HG03280 (cell line): ENCODE measurements at regions not wholly inside any gene's neighbourhood (a gene's known extent, or its start where the extent isn't known, plus 50 kb on each side); places are given as distances from the start of the nearest gene placed in this dataset.
"Not testable (repeated sequence)": the region's sequence is repeated elsewhere in the genome, so short reads cannot be mapped to it uniquely, and the experiment has no call there.

ENCODE experiments used
- ATAC-seq: cut with Tn5 transposase; IDR thresholded peaks from one replicate; pipeline ENCODE4 v1.9.1; 2021; ENCODE audit warnings: mild to moderate bottlenecking, moderate library complexity; ENCODE audit not compliant: unreplicated experiment

- no peak for ATAC-seq
Observed at GRCh38 chr3:159672728-159673688, 315.6 kb upstream of the IL12A start.

- no peak for ATAC-seq
Observed at GRCh38 chr3:159674583-159674982, 314.1 kb upstream of the IL12A start.

- ATAC-seq, result no peak
Observed at GRCh38 chr3:159675285-159675684, 313.4 kb upstream of the IL12A start.

GRCh38 chr3:159679900-159680299, 308.7 kb upstream of the IL12A start:
- ATAC-seq, result no peak

GRCh38 chr3:159681717-159682116, 306.9 kb upstream of the IL12A start:
- not testable (repeated sequence) for ATAC-seq

GRCh38 chr3:159685801-159686200, 302.8 kb upstream of the IL12A start:
- no peak for ATAC-seq

- no peak for ATAC-seq
Observed at GRCh38 chr3:159693226-159693625, 295.4 kb upstream of the IL12A start.

GRCh38 chr3:159711560-159712333, 276.9 kb upstream of the IL12A start:
- ATAC-seq, result no peak

- no peak for ATAC-seq
Observed at GRCh38 chr3:159721324-159721723, 267.3 kb upstream of the IL12A start.

- no peak for ATAC-seq
Observed at GRCh38 chr3:159723295-159723694, 265.3 kb upstream of the IL12A start.

- ATAC-seq, result no peak
Observed at GRCh38 chr3:159724627-159725026, 264.0 kb upstream of the IL12A start.

- ATAC-seq, result no peak
Observed at GRCh38 chr3:159726231-159726964, 262.2 kb upstream of the IL12A start.

GRCh38 chr3:159727506-159727905, 261.1 kb upstream of the IL12A start:
- ATAC-seq, result no peak

- ATAC-seq, result no peak
Observed at GRCh38 chr3:159731254-159731653, 257.4 kb upstream of the IL12A start.

- no peak for ATAC-seq
Observed at GRCh38 chr3:159732172-159733111, 256.2 kb upstream of the IL12A start.

- ATAC-seq, result no peak
Observed at GRCh38 chr3:159733194-159733860, 255.3 kb upstream of the IL12A start.

GRCh38 chr3:159734681-159735080, 254.0 kb upstream of the IL12A start:
- no peak for ATAC-seq

- no peak for ATAC-seq
Observed at GRCh38 chr3:159739166-159739565, 249.5 kb upstream of the IL12A start.

- no peak for ATAC-seq
Observed at GRCh38 chr3:159739969-159740368, 248.7 kb upstream of the IL12A start.

- no peak for ATAC-seq
Observed at GRCh38 chr3:159741281-159741680, 247.4 kb upstream of the IL12A start.
